Ishikawa (cell line): ENCODE measurements at regions not wholly inside any gene's neighbourhood (a gene's known extent, or its start where the extent isn't known, plus 50 kb on each side); places are given as distances from the start of the nearest gene placed in this dataset.

Experiments
- CREB1 ChIP-seq: IDR thresholded peaks from 2 replicates; pipeline ENCODE4 v1.6.1; 2012; ENCODE audit warnings: low read depth
- EP300 ChIP-seq: IDR thresholded peaks from 2 replicates; pipeline ENCODE4 v1.6.1; 2012; ENCODE audit warnings: borderline replicate concordance
- FOXM1 ChIP-seq: IDR thresholded peaks from 2 replicates; pipeline ENCODE4 v1.6.1; 2012; ENCODE audit warnings: low read depth, borderline replicate concordance

DNA sequence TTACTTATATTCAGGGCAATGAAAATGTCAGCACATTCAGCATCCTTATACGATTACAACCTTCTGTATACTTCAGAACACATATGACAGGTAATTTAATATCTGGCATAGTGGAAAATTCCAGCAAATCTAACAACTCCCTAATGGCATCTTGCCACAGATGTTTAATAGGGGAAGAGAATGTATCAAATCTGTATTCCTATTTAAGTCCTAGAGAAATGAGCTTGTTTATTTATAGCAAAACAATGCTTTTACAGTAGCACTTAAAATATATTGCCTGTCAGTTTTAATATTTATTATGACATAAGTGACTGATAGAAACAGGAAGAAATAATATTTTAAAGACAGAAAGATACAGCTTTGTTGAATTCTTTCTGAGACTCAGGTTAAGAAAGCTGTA lies 1101.8 kb upstream of the B3GALT2 start:
- TF ChIP-seq CREB1 (no peak), FOXM1 (no peak), EP300 (no peak)
